Stimulated activated CD8-positive, alpha-beta memory T cell treated with anti-CD3 and anti-CD28 coated beads, Interleukin-2, amount 100 ng/mL, for 1 hour (primary cell): ENCODE measurements at regions not wholly inside any gene's neighbourhood (a gene's known extent, or its start where the extent isn't known, plus 50 kb on each side); places are given as distances from the start of the nearest gene placed in this dataset.

ENCODE experiments used
- DNase-seq, 2 donors: peaks; one replicate each; pipeline ENCODE4 v3.0.0-alpha.2; 2020; ENCODE audit warnings: low read depth in 2 of 2

GRCh38 chr18:59963229-59963628 lies 63.4 kb downstream of the PMAIP1 start:
- DNase-seq: no peak

GRCh38 chr18:59961070-59961469 lies 61.3 kb downstream of the PMAIP1 start:
- no peak for DNase-seq

GRCh38 chr18:59960272-59960671 lies 60.5 kb downstream of the PMAIP1 start:
- DNase-seq: no peak

GRCh38 chr18:59959606-59960005 lies 59.8 kb downstream of the PMAIP1 start:
- no peak for DNase-seq

GRCh38 chr18:59959073-59959472 lies 59.3 kb downstream of the PMAIP1 start:
- no peak for DNase-seq

GRCh38 chr18:59957957-59958356 lies 58.2 kb downstream of the PMAIP1 start:
- no peak for DNase-seq

GRCh38 chr18:59954755-59955156 lies 55.0 kb downstream of the PMAIP1 start:
- no peak for DNase-seq

- no peak for DNase-seq
Observed at GRCh38 chr18:59954241-59954640, 54.4 kb downstream of the PMAIP1 start.
